AG09319 (cell line): ENCODE measurements at regions not wholly inside any gene's neighbourhood (a gene's known extent, or its start where the extent isn't known, plus 50 kb on each side); places are given as distances from the start of the nearest gene placed in this dataset.

Source experiments
- DNase-seq: peaks from one replicate; pipeline ENCODE4 v3.0.0-alpha.2; 2010; ENCODE audit warnings: low read depth; ENCODE audit errors: extremely low read depth
- CTCF ChIP-seq: IDR thresholded peaks from 2 replicates; pipeline ENCODE4 v1.5.1; 2011; ENCODE audit warnings: low read depth, mild to moderate bottlenecking, inconsistent platforms, low read length, moderate library complexity

- no peak for TF ChIP-seq CTCF
- DNase-seq: no peak
Measured at GRCh38 chr3:90036939-90037469, 929.6 kb downstream of the EPHA3 start.

GRCh38 chr3:90039994-90040393, 932.6 kb downstream of the EPHA3 start:
- TF ChIP-seq CTCF: no peak
- DNase-seq: no peak

DNA sequence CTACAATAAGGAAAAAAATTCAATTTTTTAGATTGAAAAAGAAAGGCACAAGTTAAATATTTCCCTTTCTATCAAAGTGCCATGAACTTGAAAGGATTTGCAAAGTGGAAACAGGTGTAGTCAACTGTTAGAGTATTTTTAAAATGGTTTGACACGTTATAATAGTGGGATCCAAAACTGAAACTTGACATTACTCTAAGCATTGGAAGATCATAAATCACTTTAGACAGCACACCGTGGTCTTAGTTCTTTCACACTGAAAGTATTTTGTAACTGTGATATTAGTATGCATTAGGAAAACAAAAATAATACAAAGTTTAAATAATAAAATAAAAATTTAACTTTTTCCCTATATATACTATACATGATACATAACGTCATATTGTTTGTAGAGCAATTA, 933.1 kb downstream of the EPHA3 start:
- DNase-seq: no peak
- TF ChIP-seq CTCF: no peak

- no peak for TF ChIP-seq CTCF
- DNase-seq: no peak
Measured at GRCh38 chr3:90041995-90042394, 934.6 kb downstream of the EPHA3 start.

- DNase-seq: no peak
- no peak for TF ChIP-seq CTCF
Measured at GRCh38 chr3:90043287-90043686, 935.9 kb downstream of the EPHA3 start.

DNA sequence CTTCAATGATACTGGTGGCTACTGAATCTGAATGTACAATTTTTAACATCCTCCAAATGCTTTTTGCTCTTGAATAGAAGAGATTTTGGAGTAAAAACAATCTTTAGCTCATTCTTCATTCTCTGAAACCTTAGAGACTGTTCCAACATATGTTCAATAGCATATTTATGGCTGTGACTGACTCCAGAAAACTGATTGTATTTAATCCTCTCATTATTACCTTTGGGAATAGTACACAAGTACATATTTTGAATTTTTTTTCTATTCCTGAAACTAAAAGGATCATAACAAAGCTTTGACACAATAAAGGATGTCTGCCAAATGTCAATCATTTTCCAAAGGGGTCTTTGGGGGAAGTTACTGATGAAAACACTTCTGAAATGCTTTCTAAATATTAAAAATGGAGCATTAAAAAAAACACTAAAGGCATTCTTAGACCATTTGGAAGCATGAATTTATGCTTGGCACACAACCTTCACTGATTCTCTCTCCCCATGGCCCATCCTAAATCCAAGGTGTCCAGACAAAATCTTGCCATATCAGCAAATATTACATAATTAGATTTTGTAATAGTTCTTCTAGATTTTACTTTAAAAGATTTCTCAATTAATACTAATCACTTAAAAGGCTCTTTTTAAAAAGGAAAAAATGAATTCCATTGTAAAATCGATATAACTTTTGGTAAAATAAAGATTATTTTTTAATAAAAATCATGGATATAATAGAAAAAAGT, 936.8 kb downstream of the EPHA3 start:
- DNase-seq: no peak
- TF ChIP-seq CTCF: no peak

DNA sequence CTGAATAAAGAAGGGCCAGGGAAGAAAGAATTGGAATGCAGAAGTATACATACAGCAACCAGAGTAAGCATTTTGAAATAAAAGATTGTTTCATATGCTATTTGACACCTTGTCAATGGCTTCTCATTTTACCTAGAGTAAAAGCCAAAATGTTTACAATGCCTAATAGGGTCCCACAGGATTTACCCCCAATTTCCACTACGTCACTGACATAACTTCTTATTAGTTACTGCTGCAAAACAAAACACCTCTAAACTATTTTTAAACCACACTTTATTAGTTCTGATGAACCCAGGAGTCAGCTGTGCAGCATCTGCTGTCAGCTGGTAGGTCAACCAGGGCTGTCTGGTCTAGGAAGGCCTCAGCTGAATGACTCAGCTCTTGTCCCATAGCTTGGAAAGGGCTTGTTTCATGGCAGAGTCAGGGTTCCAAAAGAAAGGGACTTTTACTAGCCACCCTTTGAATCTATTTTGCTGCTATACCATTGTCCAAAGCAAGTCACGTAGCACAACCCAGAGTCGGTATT, 945.1 kb downstream of the EPHA3 start:
- DNase-seq: no peak
- no peak for TF ChIP-seq CTCF
